IMR-90 (cell line): ENCODE measurements at regions not wholly inside any gene's neighbourhood (a gene's known extent, or its start where the extent isn't known, plus 50 kb on each side); places are given as distances from the start of the nearest gene placed in this dataset.

Experiments used
- ATAC-seq: fragments of 200-7000 bp; cut with Tn5 transposase; 2 replicates; pipeline ENCODE4 v1.9.1; 2020; ENCODE audit warnings: low read depth, mild to moderate bottlenecking, moderate library complexity
- BruUV-seq: library from RNA; stranded (reverse); fragments of 400-500 nt; replicated peaks from 2 replicates; lab custom pipeline; 2021; lab: Mats Ljungman, UMichigan
- CTCF ChIA-PET: fragments of 300-600 bp; formaldehyde crosslinking; extraction: SDS; loops from one replicate; lab custom pipeline; 2021; ENCODE audit warnings: antibody characterized with exemption; lab: Yijun Ruan, JAX
- POLR2A ChIA-PET: fragments of 300-600 bp; sonication (Branson Sonifier 250); formaldehyde crosslinking; loops from one replicate; lab custom pipeline; 2022; ENCODE audit warnings: antibody characterized with exemption; ENCODE audit not compliant: unreplicated experiment; lab: Charles Lee
- DNase-seq: peaks from one replicate; pipeline ENCODE4 v3.0.0; 2013
- H2AFZ ChIP-seq: replicated peaks from 2 replicates; pipeline ENCODE3; 2013; ENCODE audit warnings: low read length, mild to moderate bottlenecking; ENCODE audit not compliant: poor library complexity
- H2AK5ac ChIP-seq: 2 replicates; pipeline ENCODE4 v1.6.1; 2013; ENCODE audit warnings: low read depth, low read length, inconsistent platforms
- H2AK9ac ChIP-seq: replicated peaks from 2 replicates; pipeline ENCODE3; 2013; ENCODE audit warnings: mild to moderate bottlenecking, low read depth, low read length, moderate library complexity; ENCODE audit not compliant: poor library complexity
- H2BK120ac ChIP-seq: 2 replicates; pipeline ENCODE4 v1.6.1; 2013; ENCODE audit warnings: low read depth, low read length, inconsistent platforms
- H2BK15ac ChIP-seq: 3 replicates; pipeline ENCODE4 v1.6.1; 2013; ENCODE audit warnings: low read depth, low read length, inconsistent platforms
- H2BK20ac ChIP-seq: 2 replicates; pipeline ENCODE4 v1.6.1; 2013; ENCODE audit warnings: low read depth, mild to moderate bottlenecking, inconsistent platforms, low read length, moderate library complexity
- H2BK5ac ChIP-seq: 2 replicates; pipeline ENCODE4 v1.6.1; 2013; ENCODE audit warnings: mild to moderate bottlenecking, low read depth, low read length, inconsistent platforms; ENCODE audit not compliant: poor library complexity, severe bottlenecking
- H3K14ac ChIP-seq: replicated peaks from 2 replicates; pipeline ENCODE4 v1.6.1; 2013; ENCODE audit warnings: low read depth, low read length, inconsistent platforms
- H3K18ac ChIP-seq: 2 replicates; pipeline ENCODE4 v1.6.1; 2013; ENCODE audit warnings: low read depth, low read length, control low read depth
- H3K23ac ChIP-seq: 2 replicates; pipeline ENCODE4 v1.6.1; 2013; ENCODE audit warnings: low read depth, low read length, inconsistent platforms
- H3K27ac ChIP-seq: 2 replicates; pipeline ENCODE4 v1.5.1; 2013; ENCODE audit warnings: mild to moderate bottlenecking, control low read depth, low read length; ENCODE audit not compliant: insufficient read depth
- H3K27me3 ChIP-seq: 2 replicates; pipeline ENCODE4 v1.6.1; 2013; ENCODE audit warnings: low read length; ENCODE audit not compliant: control insufficient read depth, insufficient read depth
- H3K36me3 ChIP-seq: 2 replicates; pipeline ENCODE4 v1.6.1; 2013; ENCODE audit warnings: low read length, mixed read lengths; ENCODE audit not compliant: control insufficient read depth, insufficient read depth
- H3K4ac ChIP-seq: 2 replicates; pipeline ENCODE4 v1.6.1; 2013; ENCODE audit warnings: low read depth, low read length, inconsistent platforms
- H3K4me1 ChIP-seq: 2 replicates; pipeline ENCODE4 v1.6.1; 2013; ENCODE audit warnings: low read length, mixed read lengths; ENCODE audit not compliant: control insufficient read depth, insufficient read depth
- H3K4me2 ChIP-seq: 2 replicates; pipeline ENCODE4 v1.6.1; 2013; ENCODE audit warnings: low read depth, mild to moderate bottlenecking, control low read depth, low read length, moderate library complexity
- H3K4me3 ChIP-seq: 2 replicates; pipeline ENCODE4 v1.5.1; 2013; ENCODE audit warnings: low read depth, mild to moderate bottlenecking, control low read depth, low read length, moderate library complexity; ENCODE audit not compliant: insufficient read depth
- H3K56ac ChIP-seq: 2 replicates; pipeline ENCODE4 v1.6.1; 2013; ENCODE audit warnings: low read length, inconsistent platforms; ENCODE audit not compliant: insufficient read depth; ENCODE audit errors: extremely low read depth
- H3K79me1 ChIP-seq, 2 experiments: 2 replicates each; pipeline ENCODE4 v1.6.1; 2013; ENCODE audit warnings: low read length in 2 of 2, inconsistent platforms in 1 of 2, low read depth in 1 of 2
- H3K9ac ChIP-seq: 2 replicates; pipeline ENCODE4 v1.6.1; 2013; ENCODE audit warnings: low read depth, low read length, control low read depth
- H3K9me1 ChIP-seq: 2 replicates; pipeline ENCODE4 v1.6.1; 2013; ENCODE audit warnings: low read length, inconsistent platforms; ENCODE audit not compliant: insufficient read depth
- H3K9me3 ChIP-seq: 2 replicates; pipeline ENCODE4 v1.6.1; 2013; ENCODE audit warnings: low read length; ENCODE audit not compliant: control insufficient read depth, insufficient read depth
- H4K20me1 ChIP-seq: 2 replicates; pipeline ENCODE4 v1.6.1; 2013; ENCODE audit warnings: low read length, inconsistent platforms; ENCODE audit not compliant: insufficient read depth
- H4K5ac ChIP-seq: 2 replicates; pipeline ENCODE4 v1.6.1; 2013; ENCODE audit warnings: mild to moderate bottlenecking, low read depth, low read length, control low read depth
- H4K8ac ChIP-seq, 2 experiments: 2 replicates each; pipeline ENCODE4 v1.6.1; 2013; ENCODE audit warnings: low read depth in 2 of 2, low read length in 2 of 2, control low read depth in 1 of 2, inconsistent platforms in 1 of 2
- H4K91ac ChIP-seq: 2 replicates; pipeline ENCODE4 v1.6.1; 2013; ENCODE audit warnings: low read depth, low read length, inconsistent platforms; ENCODE audit not compliant: insufficient read depth
- BHLHE40 ChIP-seq: fragments of 150-350 bp; IDR thresholded peaks from 2 replicates; pipeline ENCODE4 v1.6.1; 2016; ENCODE audit warnings: mild to moderate bottlenecking, low read depth, low read length
- CEBPB ChIP-seq: IDR thresholded peaks from 2 replicates; pipeline ENCODE4 v1.6.1; 2012; ENCODE audit warnings: low read depth, low read length, improper control_type of control experiment
- CHD1 ChIP-seq: IDR thresholded peaks from 2 replicates; pipeline ENCODE4 v1.6.1; 2012; ENCODE audit warnings: low read depth, low read length, improper control_type of control experiment
- CTCF ChIP-seq: conservative IDR thresholded peaks from 2 replicates; pipeline ENCODE4 v1.5.1; 2012; ENCODE audit warnings: mild to moderate bottlenecking, low read depth, low read length, improper control_type of control experiment
- FOS ChIP-seq: fragments of 150-350 bp; IDR thresholded peaks from 2 replicates; pipeline ENCODE4 v1.6.1; 2016; ENCODE audit warnings: low read depth, low read length
- MXI1 ChIP-seq: IDR thresholded peaks from 2 replicates; pipeline ENCODE4 v1.6.1; 2012; ENCODE audit warnings: low read depth, mild to moderate bottlenecking, low read length, moderate library complexity, borderline replicate concordance
- NFE2L2 ChIP-seq: fragments of 150-350 bp; IDR thresholded peaks from 2 replicates; pipeline ENCODE4 v1.6.1; 2016; ENCODE audit warnings: low read depth, mild to moderate bottlenecking, low read length
- POLR2A ChIP-seq: IDR thresholded peaks from 2 replicates; pipeline ENCODE4 v1.6.1; 2012; ENCODE audit warnings: mild to moderate bottlenecking, low read depth, low read length
- RCOR1 ChIP-seq: IDR thresholded peaks from 2 replicates; pipeline ENCODE4 v1.6.1; 2012; ENCODE audit warnings: mild to moderate bottlenecking, low read length, improper control_type of control experiment; ENCODE audit not compliant: insufficient replicate concordance
- RFX5 ChIP-seq: IDR thresholded peaks from 2 replicates; pipeline ENCODE4 v1.8.0; 2012; ENCODE audit warnings: low read depth, mild to moderate bottlenecking, low read length, moderate library complexity
- SMC3 ChIP-seq: fragments of 150-350 bp; IDR thresholded peaks from 2 replicates; pipeline ENCODE4 v1.6.1; 2016; ENCODE audit warnings: low read depth, mild to moderate bottlenecking, antibody characterized with exemption, low read length, moderate library complexity
- WGBS, 2 experiments: methylation state at CpG; one replicate each; pipeline versions ENCODE4 v1.1.5 to v1.1.7; 2013; ENCODE audit warnings: missing lambda C conversion rate in 2 of 2; ENCODE audit not compliant: insufficient read length in 1 of 2; ENCODE audit errors: extremely low coverage in 2 of 2; 5-methylcytosine and 5-hydroxymethylcytosine counted together
- dilution Hi-C: fragments of 300-500 bp; cut with HindIII; formaldehyde crosslinking; loops from one replicate; pipeline ENCODE4 v1.14.3; 2018; ENCODE audit warnings: low sequenced_read_pairs; ENCODE audit not compliant: unreplicated experiment
- in situ Hi-C: fragments of 300-500 bp; cut with MboI; formaldehyde crosslinking; loops from 3 replicates; pipeline ENCODE4 v1.14.3; 2019; ENCODE audit warnings: low sequenced_read_pairs, inconsistent platforms, mixed read lengths
- intact Hi-C: fragments of 100-400 bp; cut with micrococcal nuclease; formaldehyde crosslinking; loops from 2 replicates; pipeline ENCODE4 v1.10.0; 2022
- TF ChIP-seq, protein P1 (sequence below): fragments of 150-350 bp; IDR thresholded peaks from 2 replicates; pipeline ENCODE4 v1.6.1; 2017; ENCODE audit warnings: mild to moderate bottlenecking, antibody characterized with exemption, low read length, low read depth
- TF ChIP-seq, protein P2 (sequence below): fragments of 150-350 bp; IDR thresholded peaks from 2 replicates; pipeline ENCODE4 v1.6.1; 2016; ENCODE audit warnings: low read depth, mild to moderate bottlenecking, low read length, moderate library complexity, borderline replicate concordance

- Histone ChIP-seq H2BK20ac (no peak overlapping the region), H3K9me1 (no peaks in the 10 kb centered on the region), H3K18ac (no peak overlapping the region), H3K36me3 (no peaks in the 10 kb centered on the region), H2AK5ac (no peak overlapping the region), H3K4me1 (no peaks in the 10 kb centered on the region), H3K4me2 (no peak overlapping the region), H3K27me3 (no peaks in the 10 kb centered on the region), H3K23ac (no peak overlapping the region), H4K91ac (no peak overlapping the region), H3K79me1 (no peaks in the 10 kb centered on the region), H2BK120ac (no peak overlapping the region), H2AK9ac (no peak overlapping the region), H2BK5ac (no peak overlapping the region), H3K14ac (no peak overlapping the region), H3K4ac (no peak overlapping the region), H4K8ac (no peak overlapping the region), H3K56ac (no peak overlapping the region), H4K20me1 (no peaks in the 10 kb centered on the region), H3K9me3 (peaks cover 45% of the 10 kb centered on the region), H3K4me3 (no peak overlapping the region), H4K5ac (no peak overlapping the region), H2AFZ (no peak overlapping the region), H3K27ac (no peak overlapping the region), H2BK15ac (no peak overlapping the region), H3K9ac (no peak overlapping the region)
- WGBS, 2 experiments: 42% methylated on average over 7 of the region's 17 CpGs; no CpG with 5 or more reads in 1 of the 2 experiments
- ChIA-PET CTCF (no interaction called here), POLR2A (no interaction called here)
- in situ Hi-C loops (no loop called here), intact Hi-C loops (no loop called here), dilution Hi-C loops (no loop called here)
- ATAC-seq (no peak), DNase-seq (no peak)
- TF ChIP-seq NFE2L2: no peak
- TF ChIP-seq, protein P1, sequence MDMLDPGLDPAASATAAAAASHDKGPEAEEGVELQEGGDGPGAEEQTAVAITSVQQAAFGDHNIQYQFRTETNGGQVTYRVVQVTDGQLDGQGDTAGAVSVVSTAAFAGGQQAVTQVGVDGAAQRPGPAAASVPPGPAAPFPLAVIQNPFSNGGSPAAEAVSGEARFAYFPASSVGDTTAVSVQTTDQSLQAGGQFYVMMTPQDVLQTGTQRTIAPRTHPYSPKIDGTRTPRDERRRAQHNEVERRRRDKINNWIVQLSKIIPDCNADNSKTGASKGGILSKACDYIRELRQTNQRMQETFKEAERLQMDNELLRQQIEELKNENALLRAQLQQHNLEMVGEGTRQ: no peak
- TF ChIP-seq, protein P2, sequence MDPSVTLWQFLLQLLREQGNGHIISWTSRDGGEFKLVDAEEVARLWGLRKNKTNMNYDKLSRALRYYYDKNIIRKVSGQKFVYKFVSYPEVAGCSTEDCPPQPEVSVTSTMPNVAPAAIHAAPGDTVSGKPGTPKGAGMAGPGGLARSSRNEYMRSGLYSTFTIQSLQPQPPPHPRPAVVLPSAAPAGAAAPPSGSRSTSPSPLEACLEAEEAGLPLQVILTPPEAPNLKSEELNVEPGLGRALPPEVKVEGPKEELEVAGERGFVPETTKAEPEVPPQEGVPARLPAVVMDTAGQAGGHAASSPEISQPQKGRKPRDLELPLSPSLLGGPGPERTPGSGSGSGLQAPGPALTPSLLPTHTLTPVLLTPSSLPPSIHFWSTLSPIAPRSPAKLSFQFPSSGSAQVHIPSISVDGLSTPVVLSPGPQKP: no peak
- TF ChIP-seq CEBPB: no peak
- no peak for TF ChIP-seq POLR2A
- TF ChIP-seq RFX5: no peak
- TF ChIP-seq CTCF: no peak
- TF ChIP-seq CHD1: no peak
- no peak for TF ChIP-seq RCOR1
- TF ChIP-seq FOS: no peak
- no peak for TF ChIP-seq MXI1
- no peak for TF ChIP-seq SMC3
- TF ChIP-seq BHLHE40: no peak
- no TSS peak for BruUV-seq
Measured at GRCh38 chr5:3002230-3002629, 250.8 kb upstream of the IRX2 start.
